Brain pericyte (primary cell): ENCODE measurements at regions not wholly inside any gene's neighbourhood (a gene's known extent, or its start where the extent isn't known, plus 50 kb on each side); places are given as distances from the start of the nearest gene placed in this dataset.
"Not testable (repeated sequence)": the region's sequence is repeated elsewhere in the genome, so short reads cannot be mapped to it uniquely, and the experiment has no call there.

Experiments
- DNase-seq: peaks from one replicate; pipeline ENCODE4 v3.0.0-alpha.2; 2012; ENCODE audit warnings: low read depth, low spot score

- DNase-seq: no peak
Measured at GRCh38 chrX:13188731-13189309, 131.0 kb downstream of the ATXN3L start.

GRCh38 chrX:13186643-13187042 lies 133.2 kb downstream of the ATXN3L start:
- not testable (repeated sequence) for DNase-seq

- DNase-seq: no peak
Measured at GRCh38 chrX:13180807-13181206, 136.4 kb upstream of the FAM9C start.

GRCh38 chrX:13179586-13179985 lies 135.2 kb upstream of the FAM9C start:
- no peak for DNase-seq

GRCh38 chrX:13179100-13179499 lies 134.7 kb upstream of the FAM9C start:
- no peak for DNase-seq

GRCh38 chrX:13177921-13178566 lies 133.6 kb upstream of the FAM9C start:
- no peak for DNase-seq

GRCh38 chrX:13175056-13175455 lies 130.6 kb upstream of the FAM9C start:
- no peak for DNase-seq

GRCh38 chrX:13170966-13171558 lies 126.6 kb upstream of the FAM9C start:
- DNase-seq: no peak

- DNase-seq: no peak
Measured at GRCh38 chrX:13169684-13170083, 125.3 kb upstream of the FAM9C start.

GRCh38 chrX:13168269-13168668 lies 123.8 kb upstream of the FAM9C start:
- DNase-seq: no peak

GRCh38 chrX:13167481-13168231 lies 123.2 kb upstream of the FAM9C start:
- no peak for DNase-seq

GRCh38 chrX:13165266-13166189 lies 121.1 kb upstream of the FAM9C start:
- no peak for DNase-seq

GRCh38 chrX:13164611-13165010 lies 120.2 kb upstream of the FAM9C start:
- no peak for DNase-seq

- DNase-seq: no peak
Measured at GRCh38 chrX:13162772-13163410, 118.5 kb upstream of the FAM9C start.

- DNase-seq: no peak
Measured at GRCh38 chrX:13159886-13160285, 115.5 kb upstream of the FAM9C start.

- no peak for DNase-seq
Measured at GRCh38 chrX:13158911-13159310, 114.5 kb upstream of the FAM9C start.

GRCh38 chrX:13155550-13155949 lies 111.1 kb upstream of the FAM9C start:
- not testable (repeated sequence) for DNase-seq

GRCh38 chrX:13153796-13154195 lies 109.4 kb upstream of the FAM9C start:
- no peak for DNase-seq

GRCh38 chrX:13152518-13153185 lies 108.2 kb upstream of the FAM9C start:
- DNase-seq: no peak

GRCh38 chrX:13151828-13152517 lies 107.6 kb upstream of the FAM9C start:
- DNase-seq: no peak
